ENCODE measurements at regions not wholly inside any gene's neighbourhood (a gene's known extent, or its start where the extent isn't known, plus 50 kb on each side); places are given as distances from the start of the nearest gene placed in this dataset.

DNA sequence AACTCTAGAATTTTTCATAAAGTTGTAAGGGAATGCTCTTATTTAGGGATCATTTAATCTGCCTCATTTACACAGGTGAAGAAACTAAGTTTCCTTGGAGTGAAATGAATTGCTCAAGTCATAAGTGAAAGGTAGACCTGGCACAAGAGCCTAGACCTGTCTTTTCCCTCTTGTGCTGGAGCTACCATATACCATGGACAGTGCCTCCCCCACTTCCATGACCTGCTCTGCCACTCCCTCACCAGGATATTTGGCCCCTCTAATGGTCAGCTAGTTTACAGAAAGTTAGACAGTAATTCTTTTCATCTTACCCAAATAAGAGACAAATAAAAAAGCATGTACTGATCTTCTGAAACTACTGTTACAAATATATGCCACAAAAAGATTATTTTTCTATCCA lies 105.5 kb upstream of the ACO1 start:
- in situ Hi-C loops (cut with HindIII; ENCODE audit: low pct_ligation_motif_present, low pct_unique_long_range_greater_than_20kb, low sequenced_read_pairs), result no loop called here
- no peak for DNase-seq

DNA sequence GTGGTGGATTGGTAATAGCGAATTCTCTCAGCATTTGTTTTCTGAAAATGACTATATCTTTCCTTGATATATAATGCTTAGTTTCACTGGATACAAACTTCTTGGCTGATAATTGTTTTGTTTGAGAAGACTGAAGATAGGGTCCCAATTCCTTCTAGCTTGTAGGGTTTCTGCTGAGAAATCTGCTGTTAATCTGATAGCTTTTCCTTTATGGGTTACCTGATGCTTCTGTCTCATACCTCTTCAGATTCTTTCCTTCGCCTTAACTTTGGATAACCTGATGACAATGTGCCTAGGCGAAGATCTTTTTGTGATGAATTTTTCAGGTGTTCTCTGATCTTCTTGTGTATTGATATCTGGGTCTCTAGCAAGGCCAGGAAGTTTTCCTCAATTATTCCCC lies 94.7 kb upstream of the ACO1 start:
- DNase-seq, result no peak
- in situ Hi-C loops (cut with HindIII; ENCODE audit: low pct_ligation_motif_present, low pct_unique_long_range_greater_than_20kb, low sequenced_read_pairs), result no loop called here

DNA sequence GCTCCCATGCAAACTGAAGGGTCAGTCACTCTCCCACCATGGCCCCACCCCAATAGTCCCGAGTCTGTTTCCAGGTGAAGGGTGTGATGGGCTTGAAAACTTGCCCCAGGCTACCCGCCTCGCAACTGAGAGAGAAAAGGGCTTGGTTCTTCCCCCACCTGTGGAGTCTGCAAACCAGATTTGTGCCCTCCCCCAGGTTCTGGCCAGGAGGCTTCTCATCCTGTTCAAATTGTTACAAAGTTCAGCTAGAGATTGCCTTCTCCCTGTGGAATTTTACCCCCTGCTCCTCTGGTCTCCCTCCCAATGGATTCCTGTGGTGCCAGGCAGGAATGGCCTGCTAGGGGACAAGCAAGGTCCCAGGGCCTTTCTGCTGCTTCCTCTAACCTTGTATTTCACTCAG lies 93.1 kb upstream of the ACO1 start:
- no peak for DNase-seq
- in situ Hi-C loops (cut with HindIII; ENCODE audit: low pct_ligation_motif_present, low pct_unique_long_range_greater_than_20kb, low sequenced_read_pairs), result no loop called here

GRCh38 chr9:32292611-32293010 lies 91.8 kb upstream of the ACO1 start:
- DNase-seq, result no peak
- in situ Hi-C loops (cut with HindIII; ENCODE audit: low pct_ligation_motif_present, low pct_unique_long_range_greater_than_20kb, low sequenced_read_pairs), result no loop called here

DNA sequence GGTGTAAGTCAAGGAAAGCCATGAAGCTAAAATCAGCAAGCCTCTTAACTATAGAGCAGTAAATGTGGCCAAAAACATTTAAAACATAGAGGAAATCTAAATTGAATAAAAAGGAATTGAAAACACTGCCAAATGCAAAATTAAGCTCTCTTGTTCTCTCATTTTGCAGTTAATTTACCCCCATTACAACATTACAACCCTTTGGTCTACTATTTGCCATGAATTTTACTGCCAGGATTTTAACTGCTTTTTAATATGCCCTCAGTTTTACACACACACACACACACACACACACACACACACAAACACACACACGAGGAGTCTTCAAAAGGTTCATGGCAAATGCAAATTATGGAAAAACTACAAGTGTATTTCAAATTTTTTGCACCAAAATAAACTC lies 91.4 kb upstream of the ACO1 start:
- in situ Hi-C loops (cut with HindIII; ENCODE audit: low pct_ligation_motif_present, low pct_unique_long_range_greater_than_20kb, low sequenced_read_pairs), result no loop called here
- no peak for DNase-seq

DNA sequence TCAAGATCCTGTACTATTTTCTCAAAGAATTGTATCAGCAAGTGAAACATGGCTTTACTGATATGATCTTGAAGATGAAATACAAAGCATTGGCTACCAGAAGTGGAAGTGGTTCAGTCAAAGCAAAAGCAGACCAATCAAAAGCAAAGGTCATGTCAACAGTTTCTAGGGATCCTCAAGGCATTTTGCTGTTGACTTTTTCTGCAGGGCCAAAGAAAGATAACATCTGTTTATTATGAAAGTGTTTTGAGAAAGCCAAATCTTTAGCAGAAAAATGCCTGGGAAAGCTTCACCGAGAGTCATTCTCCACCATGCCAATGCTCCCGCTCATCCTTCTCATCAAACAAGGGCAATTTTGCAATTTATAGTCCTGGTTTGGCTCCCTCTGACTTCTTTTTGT lies 90.3 kb upstream of the ACO1 start:
- DNase-seq, result no peak
- in situ Hi-C loops (cut with HindIII; ENCODE audit: low pct_ligation_motif_present, low pct_unique_long_range_greater_than_20kb, low sequenced_read_pairs), result no loop called here

DNA sequence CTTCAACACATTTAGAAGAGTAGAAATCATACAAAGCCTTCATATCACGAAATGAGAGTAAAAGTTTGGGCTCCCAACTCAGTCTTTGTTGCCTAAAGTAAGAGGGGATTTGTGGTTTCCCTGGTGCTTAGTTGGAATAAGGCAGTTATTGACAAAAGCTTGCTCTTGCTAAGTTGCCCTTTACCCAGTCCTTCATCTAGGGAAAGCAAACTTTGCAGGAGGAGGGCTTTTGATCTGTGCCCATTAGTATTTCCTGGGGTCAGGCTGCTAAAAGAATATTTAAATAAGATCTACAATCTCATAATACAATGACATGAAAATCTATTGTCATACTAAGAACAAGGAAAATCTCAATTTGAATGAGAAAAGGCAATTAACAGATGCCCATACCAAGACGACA lies 84.1 kb upstream of the ACO1 start:
- DNase-seq, result no peak
- in situ Hi-C loops (cut with HindIII; ENCODE audit: low pct_ligation_motif_present, low pct_unique_long_range_greater_than_20kb, low sequenced_read_pairs), result no loop called here

DNA sequence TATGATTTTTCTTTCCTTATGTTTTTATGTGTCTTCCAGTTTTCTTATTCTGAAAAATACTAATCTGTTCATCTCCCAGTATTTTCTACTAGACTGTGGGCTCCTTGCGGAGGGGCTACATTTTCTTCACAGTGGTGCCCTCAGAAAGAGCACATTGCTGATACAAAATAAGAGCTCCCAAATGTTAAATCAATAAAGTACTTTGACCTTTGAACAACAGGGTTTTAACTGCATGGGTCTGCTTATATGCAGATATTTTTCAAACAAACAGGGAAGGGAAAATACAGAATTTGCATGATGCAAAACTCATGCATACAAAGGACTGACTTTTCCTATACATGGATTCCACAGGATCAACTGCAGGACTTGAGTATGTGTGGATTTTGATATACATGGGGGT lies 79.9 kb upstream of the ACO1 start:
- in situ Hi-C loops (cut with HindIII; ENCODE audit: low pct_ligation_motif_present, low pct_unique_long_range_greater_than_20kb, low sequenced_read_pairs), result no loop called here
- DNase-seq, result no peak

DNA sequence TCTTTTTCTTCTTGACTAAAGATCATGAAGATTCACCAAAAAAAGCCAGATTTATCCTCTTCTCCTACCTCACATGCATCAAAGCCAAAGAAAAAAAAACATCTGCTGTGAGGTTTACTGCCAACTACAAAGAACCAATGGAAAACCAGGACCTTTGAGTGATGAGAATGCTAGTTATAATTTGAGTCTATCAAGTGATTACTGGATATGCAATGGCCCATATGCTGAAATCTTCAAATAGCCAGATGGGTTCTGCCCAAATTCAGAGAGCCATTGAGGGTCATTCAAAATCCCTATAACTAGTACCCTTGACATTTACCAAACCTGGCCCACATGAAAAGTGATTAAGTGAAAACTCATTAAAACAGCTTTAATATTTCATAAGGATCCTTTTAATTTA lies 78.4 kb upstream of the ACO1 start:
- no peak for DNase-seq
- in situ Hi-C loops (cut with HindIII; ENCODE audit: low pct_ligation_motif_present, low pct_unique_long_range_greater_than_20kb, low sequenced_read_pairs), result no loop called here

DNA sequence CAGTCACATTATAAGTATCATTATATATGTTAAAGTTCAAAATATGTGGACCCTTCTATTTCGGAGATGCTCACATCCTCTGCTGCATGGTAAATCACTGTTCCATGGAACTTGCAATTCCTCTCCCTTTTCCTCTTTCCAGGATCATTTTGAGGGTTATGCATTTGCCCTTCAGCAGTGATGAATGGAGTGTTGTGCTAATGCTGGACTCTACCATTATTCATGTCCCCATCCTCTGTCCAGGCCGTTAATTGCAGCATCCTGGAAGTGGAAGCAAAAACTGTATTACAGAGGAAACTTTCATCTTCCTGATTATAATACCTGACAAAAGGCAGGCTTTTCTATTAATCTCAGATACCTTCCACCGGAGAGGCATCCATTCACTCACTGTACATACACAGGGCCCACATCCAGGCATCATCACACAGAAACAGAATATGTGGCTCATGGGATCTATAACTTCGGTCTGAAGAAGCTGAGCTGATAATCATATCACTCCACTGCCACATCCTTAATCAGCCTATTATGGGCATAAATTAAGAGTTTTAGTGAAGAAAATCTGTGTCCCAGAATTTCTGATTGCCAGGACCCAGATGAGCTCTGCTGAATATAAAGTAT lies 65.0 kb upstream of the ACO1 start:
- DNase-seq, result no peak

DNA sequence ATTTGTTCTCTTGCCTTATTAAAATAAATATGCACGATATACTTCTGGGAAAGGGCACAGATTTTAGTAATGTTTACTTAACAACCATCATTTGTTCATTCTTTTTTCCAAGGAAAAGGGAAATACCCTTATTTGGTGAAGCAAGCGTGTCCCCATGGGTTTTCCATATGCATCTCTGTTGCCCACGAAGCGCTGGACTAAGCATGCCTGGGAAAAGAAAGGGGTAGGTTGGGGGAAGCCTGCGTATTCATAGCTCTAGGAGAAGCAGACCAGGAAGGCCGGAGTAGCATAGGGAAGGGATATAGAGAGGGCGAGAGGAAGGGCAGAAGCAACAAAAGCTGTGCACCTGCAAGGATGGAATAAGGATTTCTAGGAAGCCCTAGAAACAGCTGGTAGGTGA lies 61.8 kb upstream of the ACO1 start:
- in situ Hi-C loops (cut with HindIII; ENCODE audit: low pct_ligation_motif_present, low pct_unique_long_range_greater_than_20kb, low sequenced_read_pairs), result no loop called here
- no peak for DNase-seq

More for the DNA sequence above, 65.0 kb upstream of the ACO1 start:
- in situ Hi-C loops (cut with HindIII; ENCODE audit: low pct_ligation_motif_present, low pct_unique_long_range_greater_than_20kb, low sequenced_read_pairs), result no loop called here

DNA sequence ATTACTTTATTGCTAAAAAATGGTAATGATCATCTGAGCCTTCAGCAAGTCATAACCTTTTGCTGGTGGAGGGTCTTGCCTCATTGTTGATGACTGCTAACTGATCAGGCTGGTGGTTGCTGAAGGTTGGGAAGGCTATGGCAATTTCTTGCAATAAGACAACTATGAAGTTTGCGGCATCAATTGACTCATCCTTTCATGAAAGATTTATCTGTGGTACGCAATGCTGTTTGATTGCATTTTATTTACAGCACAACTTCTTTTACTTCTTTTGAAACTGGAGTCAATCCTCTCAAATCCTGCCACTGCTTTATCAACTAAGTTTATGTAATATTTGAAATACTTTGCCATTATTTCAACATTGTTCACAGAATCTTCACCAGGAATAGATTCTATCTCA lies 58.3 kb upstream of the ACO1 start:
- in situ Hi-C loops (cut with HindIII; ENCODE audit: low pct_ligation_motif_present, low pct_unique_long_range_greater_than_20kb, low sequenced_read_pairs), result no loop called here
- DNase-seq, result no peak

DNA sequence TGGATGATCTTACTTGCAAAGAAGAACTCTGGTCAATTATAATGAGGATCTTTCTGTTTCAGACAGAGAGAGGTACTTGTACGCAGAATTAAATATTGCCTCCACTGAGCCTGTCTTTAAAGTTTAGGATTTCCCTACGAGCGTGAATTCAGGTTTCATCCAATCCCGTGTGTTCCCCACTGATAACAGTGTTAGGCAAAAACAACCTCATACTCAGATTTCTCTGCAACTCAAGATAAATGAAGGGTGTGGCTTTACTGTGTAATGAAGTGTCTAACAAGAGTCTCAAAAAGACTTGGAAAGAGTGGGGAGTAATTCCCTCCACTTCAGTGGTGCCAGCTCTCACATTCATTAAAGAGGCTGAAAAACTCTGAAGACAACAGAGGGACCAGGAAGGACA lies 53.2 kb upstream of the ACO1 start:
- in situ Hi-C loops (cut with HindIII; ENCODE audit: low pct_ligation_motif_present, low pct_unique_long_range_greater_than_20kb, low sequenced_read_pairs), result no loop called here
- DNase-seq, result no peak

DNA sequence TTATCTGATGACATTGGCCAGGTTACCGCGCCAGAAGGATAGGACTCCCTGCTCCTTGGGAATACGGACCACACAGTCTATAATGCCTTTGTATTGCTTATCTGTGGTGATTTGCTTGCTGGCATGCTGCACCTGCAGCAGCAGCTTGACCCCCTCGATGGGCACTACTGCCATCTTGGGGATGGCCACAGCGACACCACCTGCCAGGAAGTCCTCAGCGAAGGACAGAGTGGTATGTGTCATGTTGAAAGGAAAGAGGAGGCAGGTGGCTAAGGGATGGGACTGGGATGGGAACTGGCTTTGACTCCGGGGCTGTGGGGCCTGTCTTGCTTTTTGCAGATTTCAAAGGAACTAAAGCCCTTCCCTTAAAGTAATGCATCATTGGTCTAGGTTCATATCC lies 50.3 kb upstream of the ACO1 start:
- in situ Hi-C loops (cut with HindIII; ENCODE audit: low pct_ligation_motif_present, low pct_unique_long_range_greater_than_20kb, low sequenced_read_pairs), result no loop called here
- no peak for DNase-seq

All from ACHN (cell line).